ENCODE measurements at regions not wholly inside any gene's neighbourhood (a gene's known extent, or its start where the extent isn't known, plus 50 kb on each side); places are given as distances from the start of the nearest gene placed in this dataset.

GRCh38 chr2:2931318-2932075, 446.1 kb downstream of the EIPR1 start:
- POLR2A ChIA-PET, result no interaction called here

GRCh38 chr2:2930841-2931240, 446.8 kb downstream of the EIPR1 start:
- Mint-ChIP-seq H3K27me3 (no peaks in the 10 kb centered on the region), H3K9me3 (peaks cover 11% of the 10 kb centered on the region), H3K27ac (no peak overlapping the region), H3K4me3 (no peak overlapping the region), H3K36me3 (no peaks in the 10 kb centered on the region), H3K4me1 (ENCODE audit: low read depth) (peaks cover 4% of the 10 kb centered on the region)
- intact Hi-C loops (cut with micrococcal nuclease), result no loop called here
- CTCF ChIA-PET, result no interaction called here
- DNase-seq, result no peak
- POLR2A ChIA-PET, result no interaction called here

More at GRCh38 chr2:2931318-2932075, 446.1 kb downstream of the EIPR1 start:
- no peaks in the 10 kb centered on the region for H3K27me3 Mint-ChIP-seq
- CTCF ChIA-PET, result no interaction called here
- H3K36me3 Mint-ChIP-seq, result no peaks in the 10 kb centered on the region
- peaks cover 4% of the 10 kb centered on the region for H3K4me1 Mint-ChIP-seq (ENCODE audit: low read depth)
- H3K9me3 Mint-ChIP-seq, result peaks cover 11% of the 10 kb centered on the region
- DNase-seq, result no peak
- H3K4me3 Mint-ChIP-seq, result no peak overlapping the region
- intact Hi-C loops (cut with micrococcal nuclease), result no loop called here
- H3K27ac Mint-ChIP-seq, result no peak overlapping the region

- Mint-ChIP-seq H3K27ac (no peak overlapping the region), H3K36me3 (no peaks in the 10 kb centered on the region), H3K27me3 (no peaks in the 10 kb centered on the region), H3K4me1 (ENCODE audit: low read depth) (peaks cover 4% of the 10 kb centered on the region), H3K4me3 (no peak overlapping the region), H3K9me3 (peaks cover 11% of the 10 kb centered on the region)
- intact Hi-C loops (cut with micrococcal nuclease), result no loop called here
- no peak for DNase-seq
- ChIA-PET POLR2A (no interaction called here), CTCF (interaction anchor here (0.7 kb wide), 1 partner anchor 724 kb away, joined by 3 read pairs; no protein-coding TSS in a partner anchor)
Measured at GRCh38 chr2:2926858-2927175, 450.8 kb downstream of the EIPR1 start.

- intact Hi-C loops (cut with micrococcal nuclease), result no loop called here
- Mint-ChIP-seq H3K9me3 (peaks cover 11% of the 10 kb centered on the region), H3K36me3 (no peaks in the 10 kb centered on the region), H3K27me3 (no peaks in the 10 kb centered on the region), H3K27ac (no peak overlapping the region), H3K4me3 (no peak overlapping the region), H3K4me1 (ENCODE audit: low read depth) (peaks cover 4% of the 10 kb centered on the region)
- ChIA-PET POLR2A (no interaction called here), CTCF (interaction anchor here (0.7 kb wide), 1 partner anchor 725 kb away, joined by 3 read pairs; no protein-coding TSS in a partner anchor)
- no peak for DNase-seq
Measured at GRCh38 chr2:2926009-2926857, 451.4 kb downstream of the EIPR1 start.

GRCh38 chr2:2922156-2922555, 455.5 kb downstream of the EIPR1 start:
- Mint-ChIP-seq H3K36me3 (no peaks in the 10 kb centered on the region), H3K9me3 (no peaks in the 10 kb centered on the region), H3K27ac (no peak overlapping the region), H3K27me3 (peaks cover 4% of the 10 kb centered on the region), H3K4me3 (no peak overlapping the region), H3K4me1 (ENCODE audit: low read depth) (peaks cover 4% of the 10 kb centered on the region)
- intact Hi-C loops (cut with micrococcal nuclease), result no loop called here
- POLR2A ChIA-PET, result no interaction called here
- no peak for DNase-seq
- CTCF ChIA-PET, result no interaction called here

GRCh38 chr2:2921011-2921720, 456.5 kb downstream of the EIPR1 start:
- ChIA-PET CTCF (no interaction called here), POLR2A (no interaction called here)
- no peak for DNase-seq
- Mint-ChIP-seq H3K4me1 (ENCODE audit: low read depth) (no peaks in the 10 kb centered on the region), H3K9me3 (no peaks in the 10 kb centered on the region), H3K27ac (no peak overlapping the region), H3K4me3 (no peak overlapping the region), H3K27me3 (peaks cover 4% of the 10 kb centered on the region), H3K36me3 (no peaks in the 10 kb centered on the region)
- intact Hi-C loops (cut with micrococcal nuclease), result no loop called here

GRCh38 chr2:2919574-2920365, 457.8 kb downstream of the EIPR1 start:
- DNase-seq, result no peak
- H3K36me3 Mint-ChIP-seq, result peaks cover 2% of the 10 kb centered on the region
- CTCF ChIA-PET, result no interaction called here
- no peaks in the 10 kb centered on the region for H3K4me1 Mint-ChIP-seq (ENCODE audit: low read depth)
- intact Hi-C loops (cut with micrococcal nuclease), result no loop called here
- H3K4me3 Mint-ChIP-seq, result no peak overlapping the region
- no peak overlapping the region for H3K27ac Mint-ChIP-seq
- H3K9me3 Mint-ChIP-seq, result peaks cover 5% of the 10 kb centered on the region
- H3K27me3 Mint-ChIP-seq, result peaks cover 5% of the 10 kb centered on the region
- POLR2A ChIA-PET, result no interaction called here

- Mint-ChIP-seq H3K9me3 (peaks cover 5% of the 10 kb centered on the region), H3K4me3 (no peak overlapping the region), H3K27ac (no peak overlapping the region), H3K27me3 (peaks cover 5% of the 10 kb centered on the region), H3K36me3 (peaks cover 2% of the 10 kb centered on the region), H3K4me1 (ENCODE audit: low read depth) (no peaks in the 10 kb centered on the region)
- POLR2A ChIA-PET, result no interaction called here
- no peak for DNase-seq
- intact Hi-C loops (cut with micrococcal nuclease), result no loop called here
- CTCF ChIA-PET, result no interaction called here
Measured at GRCh38 chr2:2919026-2919425, 458.6 kb downstream of the EIPR1 start.

GRCh38 chr2:2916621-2917020, 461.0 kb downstream of the EIPR1 start:
- peaks cover 2% of the 10 kb centered on the region for H3K36me3 Mint-ChIP-seq
- no peak for DNase-seq
- ChIA-PET POLR2A (no interaction called here), CTCF (no interaction called here)
- no peaks in the 10 kb centered on the region for H3K4me1 Mint-ChIP-seq (ENCODE audit: low read depth)
- H3K27ac Mint-ChIP-seq, result no peak overlapping the region
- peaks cover 5% of the 10 kb centered on the region for H3K9me3 Mint-ChIP-seq
- peaks cover 5% of the 10 kb centered on the region for H3K27me3 Mint-ChIP-seq
- no peak overlapping the region for H3K4me3 Mint-ChIP-seq
- intact Hi-C loops (cut with micrococcal nuclease), result no loop called here

- CTCF ChIA-PET, result no interaction called here
Measured at GRCh38 chr2:2914252-2914651, 463.4 kb downstream of the EIPR1 start.

GRCh38 chr2:2913601-2914120, 464.0 kb downstream of the EIPR1 start:
- no peak for DNase-seq
- no peaks in the 10 kb centered on the region for H3K4me1 Mint-ChIP-seq (ENCODE audit: low read depth)
- intact Hi-C loops (cut with micrococcal nuclease), result no loop called here
- CTCF ChIA-PET, result no interaction called here
- H3K27ac Mint-ChIP-seq, result no peak overlapping the region
- H3K9me3 Mint-ChIP-seq, result peaks cover 5% of the 10 kb centered on the region
- peaks cover 2% of the 10 kb centered on the region for H3K36me3 Mint-ChIP-seq
- POLR2A ChIA-PET, result no interaction called here
- no peak overlapping the region for H3K4me3 Mint-ChIP-seq
- H3K27me3 Mint-ChIP-seq, result peaks cover 2% of the 10 kb centered on the region

More at GRCh38 chr2:2914252-2914651, 463.4 kb downstream of the EIPR1 start:
- Mint-ChIP-seq H3K27me3 (peaks cover 5% of the 10 kb centered on the region), H3K4me3 (no peak overlapping the region), H3K36me3 (peaks cover 2% of the 10 kb centered on the region), H3K4me1 (ENCODE audit: low read depth) (no peaks in the 10 kb centered on the region), H3K27ac (no peak overlapping the region), H3K9me3 (peaks cover 5% of the 10 kb centered on the region)
- POLR2A ChIA-PET, result no interaction called here
- intact Hi-C loops (cut with micrococcal nuclease), result no loop called here
- no peak for DNase-seq

GRCh38 chr2:2912731-2913130, 464.9 kb downstream of the EIPR1 start:
- intact Hi-C loops (cut with micrococcal nuclease), result no loop called here
- CTCF ChIA-PET, result no interaction called here
- no peak overlapping the region for H3K4me3 Mint-ChIP-seq
- no peaks in the 10 kb centered on the region for H3K4me1 Mint-ChIP-seq (ENCODE audit: low read depth)
- H3K27ac Mint-ChIP-seq, result no peak overlapping the region
- DNase-seq, result no peak
- H3K27me3 Mint-ChIP-seq, result peaks cover 2% of the 10 kb centered on the region
- H3K9me3 Mint-ChIP-seq, result peaks cover 5% of the 10 kb centered on the region
- POLR2A ChIA-PET, result no interaction called here
- H3K36me3 Mint-ChIP-seq, result peaks cover 2% of the 10 kb centered on the region

All from activated CD4-positive, alpha-beta memory T cell treated with anti-CD3 and anti-CD28 coated beads for 36 hours (primary cell).